DND-41 (cell line): ENCODE measurements at regions not wholly inside any gene's neighbourhood (a gene's known extent, or its start where the extent isn't known, plus 50 kb on each side); places are given as distances from the start of the nearest gene placed in this dataset.

Experiments used
- ATAC-seq: fragments of 200-7000 bp; cut with Tn5 transposase; 3 replicates; pipeline ENCODE4 v1.9.1; 2021; ENCODE audit warnings: low read depth; ENCODE audit not compliant: insufficient read depth
- DNase-seq: peaks from one replicate; pipeline ENCODE4 v3.0.0-alpha.2; 2020
- H2AFZ ChIP-seq: 2 replicates; pipeline ENCODE4 v1.6.0; 2012; ENCODE audit warnings: low read depth, low read length
- H3K27ac ChIP-seq: 2 replicates; pipeline ENCODE4 v1.5.1; 2012; ENCODE audit warnings: low read length, inconsistent platforms
- H3K27me3 ChIP-seq: fragments of 200-600 bp; sonication (generic); 2 replicates; pipeline ENCODE4 v1.6.0; 2012; ENCODE audit warnings: low read length, mild to moderate bottlenecking, inconsistent platforms; ENCODE audit not compliant: insufficient read depth, poor library complexity
- H3K36me3 ChIP-seq: 2 replicates; pipeline ENCODE4 v1.5.1; 2012; ENCODE audit warnings: low read length, inconsistent platforms; ENCODE audit not compliant: insufficient read depth
- H3K4me1 ChIP-seq: 2 replicates; pipeline ENCODE4 v1.5.1; 2012; ENCODE audit warnings: mild to moderate bottlenecking, low read length; ENCODE audit not compliant: insufficient read depth
- H3K4me2 ChIP-seq: 2 replicates; pipeline ENCODE4 v1.6.0; 2012; ENCODE audit warnings: mild to moderate bottlenecking, moderate library complexity, low read length, inconsistent platforms; ENCODE audit not compliant: insufficient read depth
- H3K4me3 ChIP-seq, 2 experiments: fragments of 200-600 bp in 1 of 2; shearing (Covaris generic) in 1 of 2; 2 replicates each; pipeline ENCODE4 v1.5.1; 2012 to 2016; ENCODE audit warnings: inconsistent platforms in 2 of 2, low read length in 2 of 2, mild to moderate bottlenecking in 2 of 2, low read depth in 1 of 2, moderate library complexity in 1 of 2
- H3K79me2 ChIP-seq: 2 replicates; pipeline ENCODE4 v1.6.0; 2012; ENCODE audit warnings: low read length, inconsistent platforms; ENCODE audit not compliant: insufficient read depth
- H3K9ac ChIP-seq: 2 replicates; pipeline ENCODE4 v1.6.0; 2012; ENCODE audit warnings: low read depth, mild to moderate bottlenecking, inconsistent platforms, low read length, moderate library complexity
- H3K9me3 ChIP-seq: 2 replicates; pipeline ENCODE4 v1.5.1; 2012; ENCODE audit warnings: low read length, moderate library complexity, mild to moderate bottlenecking, inconsistent platforms; ENCODE audit not compliant: insufficient read depth, severe bottlenecking
- H4K20me1 ChIP-seq: 2 replicates; pipeline ENCODE4 v1.6.0; 2012; ENCODE audit warnings: low read length; ENCODE audit not compliant: insufficient read depth
- EZH2 ChIP-seq: IDR thresholded peaks from 3 replicates; pipeline ENCODE4 v1.6.1; 2012; ENCODE audit warnings: borderline replicate concordance, low read depth, mild to moderate bottlenecking, moderate library complexity, low read length, inconsistent platforms; ENCODE audit not compliant: severe bottlenecking
- TF ChIP-seq, protein P1 (sequence below): IDR thresholded peaks from 2 replicates; pipeline ENCODE4 v1.5.1; 2012; ENCODE audit warnings: borderline replicate concordance, low read length, moderate library complexity, mild to moderate bottlenecking; ENCODE audit not compliant: poor library complexity, severe bottlenecking; ENCODE audit errors: extremely low read depth

DNA sequence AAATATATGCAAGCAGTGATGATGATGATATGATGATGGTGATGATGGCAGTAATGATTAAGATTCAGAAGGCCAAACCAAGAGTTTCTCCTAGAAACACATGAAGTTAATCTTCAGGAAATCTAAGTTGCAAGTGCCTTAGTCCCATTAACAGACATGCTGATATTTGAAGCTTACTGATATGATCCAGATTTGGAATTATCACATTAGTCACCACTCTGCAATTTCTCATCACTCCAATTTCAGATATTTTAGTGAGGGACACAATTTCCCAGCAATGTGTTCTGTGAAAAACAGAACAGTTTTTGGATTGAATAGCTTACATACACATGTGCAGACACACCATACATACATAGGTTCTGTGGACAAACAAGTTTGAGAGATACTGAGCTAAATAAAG lies 411.4 kb upstream of the FAT3 start:
- Histone ChIP-seq H3K4me3 (no peak overlapping the region), H3K27me3 (no peaks in the 10 kb centered on the region), H3K9me3 (no peaks in the 10 kb centered on the region), H4K20me1 (no peaks in the 10 kb centered on the region), H3K27ac (no peak overlapping the region), H3K9ac (no peak overlapping the region), H3K36me3 (no peaks in the 10 kb centered on the region), H3K4me1 (no peaks in the 10 kb centered on the region), H3K79me2 (no peaks in the 10 kb centered on the region), H3K4me2 (no peak overlapping the region), H2AFZ (no peak overlapping the region)
- no peak for TF ChIP-seq EZH2
- TF ChIP-seq, protein P1, sequence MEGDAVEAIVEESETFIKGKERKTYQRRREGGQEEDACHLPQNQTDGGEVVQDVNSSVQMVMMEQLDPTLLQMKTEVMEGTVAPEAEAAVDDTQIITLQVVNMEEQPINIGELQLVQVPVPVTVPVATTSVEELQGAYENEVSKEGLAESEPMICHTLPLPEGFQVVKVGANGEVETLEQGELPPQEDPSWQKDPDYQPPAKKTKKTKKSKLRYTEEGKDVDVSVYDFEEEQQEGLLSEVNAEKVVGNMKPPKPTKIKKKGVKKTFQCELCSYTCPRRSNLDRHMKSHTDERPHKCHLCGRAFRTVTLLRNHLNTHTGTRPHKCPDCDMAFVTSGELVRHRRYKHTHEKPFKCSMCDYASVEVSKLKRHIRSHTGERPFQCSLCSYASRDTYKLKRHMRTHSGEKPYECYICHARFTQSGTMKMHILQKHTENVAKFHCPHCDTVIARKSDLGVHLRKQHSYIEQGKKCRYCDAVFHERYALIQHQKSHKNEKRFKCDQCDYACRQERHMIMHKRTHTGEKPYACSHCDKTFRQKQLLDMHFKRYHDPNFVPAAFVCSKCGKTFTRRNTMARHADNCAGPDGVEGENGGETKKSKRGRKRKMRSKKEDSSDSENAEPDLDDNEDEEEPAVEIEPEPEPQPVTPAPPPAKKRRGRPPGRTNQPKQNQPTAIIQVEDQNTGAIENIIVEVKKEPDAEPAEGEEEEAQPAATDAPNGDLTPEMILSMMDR: no peak
- ATAC-seq (no peak), DNase-seq (no peak)

DNA sequence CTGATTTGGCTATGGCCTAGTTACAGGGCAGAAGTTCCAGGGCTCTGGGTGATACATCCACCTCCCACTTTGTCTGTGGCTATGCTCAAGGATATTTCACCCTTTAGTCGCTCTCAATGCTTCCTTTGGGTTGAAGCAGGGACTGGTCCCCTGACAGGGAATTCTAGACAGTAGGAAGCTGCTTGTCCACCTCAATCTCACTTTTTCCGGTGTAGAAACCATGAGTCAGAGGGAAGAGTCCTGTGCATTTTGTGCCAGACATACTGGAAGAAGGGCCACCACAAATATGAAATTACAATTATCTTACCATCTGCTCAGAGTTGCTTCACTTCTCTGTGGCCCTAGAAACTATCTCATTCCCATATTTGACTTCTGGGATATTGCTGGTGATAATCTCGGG lies 413.7 kb upstream of the FAT3 start:
- TF ChIP-seq, protein P1: no peak
- TF ChIP-seq EZH2: no peak
- no peaks in the 10 kb centered on the region for H3K4me1 ChIP-seq

DNA sequence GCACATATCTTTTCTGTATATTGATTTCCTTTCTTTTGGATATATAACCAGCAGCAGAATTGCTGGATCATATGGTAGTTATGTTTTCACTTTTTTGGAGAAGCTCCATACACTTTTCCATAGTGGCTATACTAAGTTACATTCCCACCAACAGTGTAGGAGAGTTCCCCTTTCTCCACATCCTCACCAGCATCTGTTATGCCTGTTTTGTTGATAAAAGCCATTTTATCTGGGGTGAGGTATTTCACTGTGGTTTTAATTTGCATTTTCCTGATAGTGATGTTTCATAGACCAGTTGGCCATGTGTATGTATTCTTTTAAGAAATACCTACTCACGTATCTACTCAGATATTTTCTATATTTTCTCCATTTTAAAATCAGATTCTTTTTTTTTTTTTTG lies 419.3 kb upstream of the FAT3 start:
- Histone ChIP-seq H3K79me2 (no peaks in the 10 kb centered on the region), H3K27me3 (no peaks in the 10 kb centered on the region), H3K4me1 (peaks cover 6% of the 10 kb centered on the region; the same call in 1 of the 2 replicates), H3K36me3 (no peaks in the 10 kb centered on the region), H4K20me1 (no peaks in the 10 kb centered on the region), H3K9ac (no peak overlapping the region), H3K27ac (no peak overlapping the region), H3K4me2 (no peak overlapping the region), H3K9me3 (no peaks in the 10 kb centered on the region), H3K4me3 (no peak overlapping the region), H2AFZ (no peak overlapping the region)
- ATAC-seq (no peak), DNase-seq (no peak)
- TF ChIP-seq EZH2: no peak
- TF ChIP-seq, protein P1: no peak

More for the DNA sequence above, 413.7 kb upstream of the FAT3 start:
- no peak overlapping the region for H3K4me2 ChIP-seq
- H3K79me2 ChIP-seq: no peaks in the 10 kb centered on the region
- no peak overlapping the region for H3K4me3 ChIP-seq
- H2AFZ ChIP-seq: no peak overlapping the region
- no peaks in the 10 kb centered on the region for H3K9me3 ChIP-seq
- H3K36me3 ChIP-seq: no peaks in the 10 kb centered on the region
- ATAC-seq (no peak), DNase-seq (no peak)
- H4K20me1 ChIP-seq: no peaks in the 10 kb centered on the region
- H3K27me3 ChIP-seq: no peaks in the 10 kb centered on the region
- no peak overlapping the region for H3K27ac ChIP-seq
- no peak overlapping the region for H3K9ac ChIP-seq

DNA sequence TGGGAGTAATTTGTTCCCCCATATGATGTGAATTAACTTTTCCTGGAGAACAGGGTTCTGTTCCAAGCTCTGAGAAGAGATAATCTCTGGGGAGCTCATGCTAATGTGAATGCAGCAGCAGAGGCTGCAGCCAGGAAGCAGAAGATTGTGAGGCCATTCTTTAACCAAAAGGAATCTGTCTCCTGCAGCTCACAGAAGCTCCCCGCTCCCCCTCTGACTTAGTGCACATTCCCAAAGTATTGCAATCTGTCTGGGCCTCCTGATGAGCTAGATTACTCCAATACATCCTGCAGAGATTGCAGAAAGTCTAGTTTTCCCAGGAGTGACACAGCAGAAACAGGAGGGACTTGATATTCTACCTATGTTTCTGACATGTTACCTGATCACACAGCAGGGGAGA lies 420.6 kb upstream of the FAT3 start:
- H3K4me3 ChIP-seq: no peak overlapping the region
- no peaks in the 10 kb centered on the region for H4K20me1 ChIP-seq
- no peak overlapping the region for H2AFZ ChIP-seq
- H3K27me3 ChIP-seq: no peaks in the 10 kb centered on the region
- no peaks in the 10 kb centered on the region for H3K36me3 ChIP-seq
- no peaks in the 10 kb centered on the region for H3K79me2 ChIP-seq
- peaks cover 6% of the 10 kb centered on the region; the same call in 1 of the 2 replicates for H3K4me1 ChIP-seq
- no peak overlapping the region for H3K9ac ChIP-seq
- no peaks in the 10 kb centered on the region for H3K9me3 ChIP-seq
- H3K27ac ChIP-seq: no peak overlapping the region
- TF ChIP-seq, protein P1: no peak
- TF ChIP-seq EZH2: no peak
- DNase-seq (no peak), ATAC-seq (no peak)
- no peak overlapping the region for H3K4me2 ChIP-seq
